ENCODE measurements at regions not wholly inside any gene's neighbourhood (a gene's known extent, or its start where the extent isn't known, plus 50 kb on each side); places are given as distances from the start of the nearest gene placed in this dataset.

DNA sequence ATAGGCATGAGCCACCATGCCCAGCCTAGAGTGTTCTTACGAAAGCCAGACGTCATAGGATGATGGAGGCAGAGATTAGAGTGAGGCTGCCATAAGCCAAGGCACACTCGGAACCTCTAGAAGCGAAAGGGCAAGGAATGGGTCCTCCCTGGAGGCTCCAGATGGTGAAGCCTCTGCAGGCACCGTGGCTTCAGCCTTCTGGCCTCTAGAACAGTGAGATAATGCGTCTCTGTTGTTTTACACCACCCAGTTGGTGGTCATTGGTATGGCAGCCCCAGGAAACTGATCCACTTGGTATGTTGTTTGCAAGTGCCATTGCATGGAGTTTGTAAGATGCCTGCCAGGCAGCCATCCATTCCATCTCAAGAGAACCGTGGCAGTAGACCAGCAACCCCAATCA lies 791.0 kb downstream of the TBC1D22A start:
- H3K4me2 ChIP-seq (ENCODE audit: low read length): no peak overlapping the region
- DNase-seq (ENCODE audit: low read depth, low spot score): no peak
- H3K27ac ChIP-seq (ENCODE audit: low read depth, low read length): no peak overlapping the region
- H2AFZ ChIP-seq (ENCODE audit: low read depth, low read length, poor library complexity, severe bottlenecking): no peak overlapping the region
- TF ChIP-seq EGR1 (IDR thresholded peaks at IDR 0.05; ENCODE audit: low read depth): no peak
- no peak for TF ChIP-seq POLR2AphosphoS5 (IDR thresholded peaks at IDR 0.05; ENCODE audit: low read depth, low read length)
- TF ChIP-seq RAD21 (IDR thresholded peaks at IDR 0.05; ENCODE audit: low read depth): no peak
- no peak for TF ChIP-seq ZNF274 (IDR thresholded peaks at IDR 0.05; ENCODE audit: low read depth, low read length)
- TF ChIP-seq, protein P1, sequence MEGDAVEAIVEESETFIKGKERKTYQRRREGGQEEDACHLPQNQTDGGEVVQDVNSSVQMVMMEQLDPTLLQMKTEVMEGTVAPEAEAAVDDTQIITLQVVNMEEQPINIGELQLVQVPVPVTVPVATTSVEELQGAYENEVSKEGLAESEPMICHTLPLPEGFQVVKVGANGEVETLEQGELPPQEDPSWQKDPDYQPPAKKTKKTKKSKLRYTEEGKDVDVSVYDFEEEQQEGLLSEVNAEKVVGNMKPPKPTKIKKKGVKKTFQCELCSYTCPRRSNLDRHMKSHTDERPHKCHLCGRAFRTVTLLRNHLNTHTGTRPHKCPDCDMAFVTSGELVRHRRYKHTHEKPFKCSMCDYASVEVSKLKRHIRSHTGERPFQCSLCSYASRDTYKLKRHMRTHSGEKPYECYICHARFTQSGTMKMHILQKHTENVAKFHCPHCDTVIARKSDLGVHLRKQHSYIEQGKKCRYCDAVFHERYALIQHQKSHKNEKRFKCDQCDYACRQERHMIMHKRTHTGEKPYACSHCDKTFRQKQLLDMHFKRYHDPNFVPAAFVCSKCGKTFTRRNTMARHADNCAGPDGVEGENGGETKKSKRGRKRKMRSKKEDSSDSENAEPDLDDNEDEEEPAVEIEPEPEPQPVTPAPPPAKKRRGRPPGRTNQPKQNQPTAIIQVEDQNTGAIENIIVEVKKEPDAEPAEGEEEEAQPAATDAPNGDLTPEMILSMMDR (IDR thresholded peaks at IDR 0.05 in 2 of 3, conservative IDR thresholded peaks at IDR 0.05 in 1 of 3; ENCODE audit: borderline replicate concordance in 1 of 3, insufficient read depth in 1 of 3, low read depth in 2 of 3, low read length in 2 of 3): no peak
- TF ChIP-seq, protein P2, sequence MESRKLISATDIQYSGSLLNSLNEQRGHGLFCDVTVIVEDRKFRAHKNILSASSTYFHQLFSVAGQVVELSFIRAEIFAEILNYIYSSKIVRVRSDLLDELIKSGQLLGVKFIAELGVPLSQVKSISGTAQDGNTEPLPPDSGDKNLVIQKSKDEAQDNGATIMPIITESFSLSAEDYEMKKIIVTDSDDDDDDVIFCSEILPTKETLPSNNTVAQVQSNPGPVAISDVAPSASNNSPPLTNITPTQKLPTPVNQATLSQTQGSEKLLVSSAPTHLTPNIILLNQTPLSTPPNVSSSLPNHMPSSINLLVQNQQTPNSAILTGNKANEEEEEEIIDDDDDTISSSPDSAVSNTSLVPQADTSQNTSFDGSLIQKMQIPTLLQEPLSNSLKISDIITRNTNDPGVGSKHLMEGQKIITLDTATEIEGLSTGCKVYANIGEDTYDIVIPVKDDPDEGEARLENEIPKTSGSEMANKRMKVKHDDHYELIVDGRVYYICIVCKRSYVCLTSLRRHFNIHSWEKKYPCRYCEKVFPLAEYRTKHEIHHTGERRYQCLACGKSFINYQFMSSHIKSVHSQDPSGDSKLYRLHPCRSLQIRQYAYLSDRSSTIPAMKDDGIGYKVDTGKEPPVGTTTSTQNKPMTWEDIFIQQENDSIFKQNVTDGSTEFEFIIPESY (IDR thresholded peaks at IDR 0.05; ENCODE audit: extremely low read depth, insufficient replicate concordance, low read length): no peak
- no peak for TF ChIP-seq EZH2phosphoT487 (IDR thresholded peaks at IDR 0.05; ENCODE audit: borderline replicate concordance)
- TF ChIP-seq YY1 (IDR thresholded peaks at IDR 0.05; ENCODE audit: extremely low read depth, insufficient replicate concordance, low read depth, low read length): no peak
- TF ChIP-seq EZH2 (IDR thresholded peaks at IDR 0.05): no peak
- TF ChIP-seq JUND (IDR thresholded peaks at IDR 0.05): no peak
- TF ChIP-seq CEBPB (IDR thresholded peaks at IDR 0.05; ENCODE audit: low read depth): no peak
- no peak for TF ChIP-seq POLR2A (IDR thresholded peaks at IDR 0.05; ENCODE audit: borderline replicate concordance, extremely low read depth, insufficient read depth, insufficient read length)
- TF ChIP-seq, protein P3, sequence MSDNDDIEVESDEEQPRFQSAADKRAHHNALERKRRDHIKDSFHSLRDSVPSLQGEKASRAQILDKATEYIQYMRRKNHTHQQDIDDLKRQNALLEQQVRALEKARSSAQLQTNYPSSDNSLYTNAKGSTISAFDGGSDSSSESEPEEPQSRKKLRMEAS (IDR thresholded peaks at IDR 0.05): no peak
- no peak for TF ChIP-seq SRF (IDR thresholded peaks at IDR 0.05; ENCODE audit: low read depth)
- TF ChIP-seq ELF1 (IDR thresholded peaks at IDR 0.05; ENCODE audit: borderline replicate concordance, low read depth): no peak
- TF ChIP-seq, protein P4, sequence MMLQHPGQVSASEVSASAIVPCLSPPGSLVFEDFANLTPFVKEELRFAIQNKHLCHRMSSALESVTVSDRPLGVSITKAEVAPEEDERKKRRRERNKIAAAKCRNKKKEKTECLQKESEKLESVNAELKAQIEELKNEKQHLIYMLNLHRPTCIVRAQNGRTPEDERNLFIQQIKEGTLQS (IDR thresholded peaks at IDR 0.05): no peak
- TF ChIP-seq ZFX (IDR thresholded peaks at IDR 0.05): no peak
- CTCF ChIA-PET: no interaction called here
- H3K4me3 ChIP-seq (replicated peaks in 1 of 2; ENCODE audit: low read depth in 1 of 2, low read length in 2 of 2): no peak overlapping the region
- RAD21 ChIA-PET (ENCODE audit: low non-redundant PET in 1 of 2, low total read pairs in 2 of 2, uncharacterized antibody in 2 of 2, unreplicated experiment in 2 of 2): no interaction called here
- H3K27me3 ChIP-seq (ENCODE audit: insufficient read depth, low read length): peaks cover 11% of the 10 kb centered on the region; the same call in 1 of the 2 replicates
- H3K79me2 ChIP-seq (ENCODE audit: insufficient read depth, low read length): no peaks in the 10 kb centered on the region
- no peaks in the 10 kb centered on the region for H3K9me2 ChIP-seq (ENCODE audit: insufficient read depth)
- ATAC-seq: no peak
- H4K20me1 ChIP-seq (ENCODE audit: insufficient read depth): no peaks in the 10 kb centered on the region
- POLR2A ChIA-PET: no interaction called here
- no TSS peak for BruUV-seq (replicated peaks)
- no peak overlapping the region for H3K9ac ChIP-seq (ENCODE audit: low read length)
- no peaks in the 10 kb centered on the region for H3K36me3 ChIP-seq (ENCODE audit: control insufficient read depth in 1 of 2, insufficient read depth in 2 of 2, low read length in 2 of 2)
- no peaks in the 10 kb centered on the region for H3K4me1 ChIP-seq (ENCODE audit: control insufficient read depth in 1 of 2, insufficient read depth in 2 of 2, low read length in 2 of 2)
- intact Hi-C loops (cut with micrococcal nuclease): no loop called here
- H3K9me3 ChIP-seq (ENCODE audit: control insufficient read depth in 1 of 2, insufficient read depth in 1 of 2, low read depth in 1 of 2, low read length in 2 of 2): no peaks in the 10 kb centered on the region
